A673 (cell line): ENCODE measurements at regions not wholly inside any gene's neighbourhood (a gene's known extent, or its start where the extent isn't known, plus 50 kb on each side); places are given as distances from the start of the nearest gene placed in this dataset.

Experiments used
- EZH2 ChIP-seq: fragments of 200-600 bp; sonication (generic); IDR thresholded peaks from 2 replicates; pipeline ENCODE4 v1.6.1; 2017; ENCODE audit warnings: borderline replicate concordance, low read depth, mild to moderate bottlenecking, mixed read lengths, antibody characterized with exemption, low read length; ENCODE audit not compliant: poor library complexity, severe bottlenecking
- TF ChIP-seq, protein P1 (sequence below): fragments of 300-800, 200-600 bp; sonication (generic); conservative IDR thresholded peaks from 2 replicates; pipeline ENCODE4 v1.5.1; 2017; ENCODE audit warnings: low read depth, mild to moderate bottlenecking, antibody characterized with exemption, low read length, moderate library complexity, mixed read lengths

DNA sequence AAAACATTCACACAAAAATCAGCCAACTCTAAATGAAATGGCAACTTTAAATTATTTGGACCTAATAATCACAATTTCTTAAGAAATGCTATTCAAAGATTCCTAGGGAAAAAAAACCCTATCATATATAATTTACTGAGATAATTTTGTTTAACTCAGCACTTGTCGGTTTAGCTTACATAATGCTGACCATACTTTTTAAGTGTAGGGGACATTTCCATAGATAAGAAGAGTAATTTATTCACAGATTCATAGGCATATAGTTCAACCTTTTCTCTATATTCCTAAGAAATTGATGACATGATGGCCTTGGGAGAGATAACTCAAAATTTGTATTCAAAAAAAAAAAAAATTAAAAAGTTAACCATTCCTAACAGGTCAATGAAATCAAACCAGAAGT is 260.8 kb upstream of the PGRMC2 start:
- TF ChIP-seq, protein P1, sequence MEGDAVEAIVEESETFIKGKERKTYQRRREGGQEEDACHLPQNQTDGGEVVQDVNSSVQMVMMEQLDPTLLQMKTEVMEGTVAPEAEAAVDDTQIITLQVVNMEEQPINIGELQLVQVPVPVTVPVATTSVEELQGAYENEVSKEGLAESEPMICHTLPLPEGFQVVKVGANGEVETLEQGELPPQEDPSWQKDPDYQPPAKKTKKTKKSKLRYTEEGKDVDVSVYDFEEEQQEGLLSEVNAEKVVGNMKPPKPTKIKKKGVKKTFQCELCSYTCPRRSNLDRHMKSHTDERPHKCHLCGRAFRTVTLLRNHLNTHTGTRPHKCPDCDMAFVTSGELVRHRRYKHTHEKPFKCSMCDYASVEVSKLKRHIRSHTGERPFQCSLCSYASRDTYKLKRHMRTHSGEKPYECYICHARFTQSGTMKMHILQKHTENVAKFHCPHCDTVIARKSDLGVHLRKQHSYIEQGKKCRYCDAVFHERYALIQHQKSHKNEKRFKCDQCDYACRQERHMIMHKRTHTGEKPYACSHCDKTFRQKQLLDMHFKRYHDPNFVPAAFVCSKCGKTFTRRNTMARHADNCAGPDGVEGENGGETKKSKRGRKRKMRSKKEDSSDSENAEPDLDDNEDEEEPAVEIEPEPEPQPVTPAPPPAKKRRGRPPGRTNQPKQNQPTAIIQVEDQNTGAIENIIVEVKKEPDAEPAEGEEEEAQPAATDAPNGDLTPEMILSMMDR: no peak
- TF ChIP-seq EZH2: no peak
